DND-41 (cell line): ENCODE measurements at regions not wholly inside any gene's neighbourhood (a gene's known extent, or its start where the extent isn't known, plus 50 kb on each side); places are given as distances from the start of the nearest gene placed in this dataset.
A peak's percentile ranks its signal among the peaks of the same experiment; 100 is the strongest.

Experiments
- ATAC-seq: fragments of 200-7000 bp; cut with Tn5 transposase; 3 replicates; pipeline ENCODE4 v1.9.1; 2021; ENCODE audit warnings: low read depth; ENCODE audit not compliant: insufficient read depth
- DNase-seq: peaks from one replicate; pipeline ENCODE4 v3.0.0-alpha.2; 2020
- H2AFZ ChIP-seq: 2 replicates; pipeline ENCODE4 v1.6.0; 2012; ENCODE audit warnings: low read depth, low read length
- H3K27ac ChIP-seq: 2 replicates; pipeline ENCODE4 v1.5.1; 2012; ENCODE audit warnings: low read length, inconsistent platforms
- H3K27me3 ChIP-seq: fragments of 200-600 bp; sonication (generic); 2 replicates; pipeline ENCODE4 v1.6.0; 2012; ENCODE audit warnings: low read length, mild to moderate bottlenecking, inconsistent platforms; ENCODE audit not compliant: insufficient read depth, poor library complexity
- H3K36me3 ChIP-seq: 2 replicates; pipeline ENCODE4 v1.5.1; 2012; ENCODE audit warnings: low read length, inconsistent platforms; ENCODE audit not compliant: insufficient read depth
- H3K4me1 ChIP-seq: 2 replicates; pipeline ENCODE4 v1.5.1; 2012; ENCODE audit warnings: mild to moderate bottlenecking, low read length; ENCODE audit not compliant: insufficient read depth
- H3K4me2 ChIP-seq: 2 replicates; pipeline ENCODE4 v1.6.0; 2012; ENCODE audit warnings: mild to moderate bottlenecking, moderate library complexity, low read length, inconsistent platforms; ENCODE audit not compliant: insufficient read depth
- H3K4me3 ChIP-seq, 2 experiments: fragments of 200-600 bp in 1 of 2; shearing (Covaris generic) in 1 of 2; 2 replicates each; pipeline ENCODE4 v1.5.1; 2012 to 2016; ENCODE audit warnings: inconsistent platforms in 2 of 2, low read length in 2 of 2, mild to moderate bottlenecking in 2 of 2, low read depth in 1 of 2, moderate library complexity in 1 of 2
- H3K79me2 ChIP-seq: 2 replicates; pipeline ENCODE4 v1.6.0; 2012; ENCODE audit warnings: low read length, inconsistent platforms; ENCODE audit not compliant: insufficient read depth
- H3K9ac ChIP-seq: 2 replicates; pipeline ENCODE4 v1.6.0; 2012; ENCODE audit warnings: low read depth, mild to moderate bottlenecking, inconsistent platforms, low read length, moderate library complexity
- H3K9me3 ChIP-seq: 2 replicates; pipeline ENCODE4 v1.5.1; 2012; ENCODE audit warnings: low read length, moderate library complexity, mild to moderate bottlenecking, inconsistent platforms; ENCODE audit not compliant: insufficient read depth, severe bottlenecking
- H4K20me1 ChIP-seq: 2 replicates; pipeline ENCODE4 v1.6.0; 2012; ENCODE audit warnings: low read length; ENCODE audit not compliant: insufficient read depth
- CTCF ChIP-seq: IDR thresholded peaks from 2 replicates; pipeline ENCODE4 v1.5.1; 2012; ENCODE audit warnings: borderline replicate concordance, low read length, moderate library complexity, mild to moderate bottlenecking; ENCODE audit not compliant: poor library complexity, severe bottlenecking; ENCODE audit errors: extremely low read depth
- EZH2 ChIP-seq: IDR thresholded peaks from 3 replicates; pipeline ENCODE4 v1.6.1; 2012; ENCODE audit warnings: borderline replicate concordance, low read depth, mild to moderate bottlenecking, moderate library complexity, low read length, inconsistent platforms; ENCODE audit not compliant: severe bottlenecking

GRCh38 chr3:46129588-46130272 is 78.4 kb downstream of the CCR1 start:
- no peak for TF ChIP-seq CTCF
- TF ChIP-seq EZH2: no peak
- Histone ChIP-seq H3K79me2 (no peaks in the 10 kb centered on the region), H3K4me1 (peaks cover 30% of the 10 kb centered on the region), H3K9ac (no peak overlapping the region), H4K20me1 (no peaks in the 10 kb centered on the region), H2AFZ (no peak overlapping the region), H3K27ac (peak overlapping the region; percentile 16; the same call in 1 of the 2 replicates), H3K4me2 (no peak overlapping the region), H3K4me3 (no peak overlapping the region), H3K9me3 (no peaks in the 10 kb centered on the region), H3K27me3 (no peaks in the 10 kb centered on the region), H3K36me3 (no peaks in the 10 kb centered on the region)
- peak; percentile 97 for ATAC-seq
- peak; percentile 67 for DNase-seq

GRCh38 chr3:46127503-46127902 is 80.6 kb downstream of the CCR1 start:
- ATAC-seq: no peak

GRCh38 chr3:46124216-46125177 is 83.6 kb downstream of the CCR1 start:
- DNase-seq: no peak
- H3K4me3 ChIP-seq: no peak overlapping the region
- H3K79me2 ChIP-seq: no peaks in the 10 kb centered on the region
- no peak for TF ChIP-seq CTCF
- no peak for TF ChIP-seq EZH2
- no peak overlapping the region for H2AFZ ChIP-seq
- no peaks in the 10 kb centered on the region for H3K9me3 ChIP-seq
- H3K27ac ChIP-seq: no peak overlapping the region
- no peaks in the 10 kb centered on the region for H3K36me3 ChIP-seq
- H3K27me3 ChIP-seq: no peaks in the 10 kb centered on the region
- no peak overlapping the region for H3K4me2 ChIP-seq
- no peak overlapping the region for H3K9ac ChIP-seq
- peaks cover 21% of the 10 kb centered on the region for H3K4me1 ChIP-seq
- ATAC-seq: no peak
- no peaks in the 10 kb centered on the region for H4K20me1 ChIP-seq

More at GRCh38 chr3:46127503-46127902, 80.6 kb downstream of the CCR1 start:
- DNase-seq: no peak
- Histone ChIP-seq H2AFZ (no peak overlapping the region), H3K9me3 (no peaks in the 10 kb centered on the region), H3K79me2 (no peaks in the 10 kb centered on the region), H3K36me3 (no peaks in the 10 kb centered on the region), H4K20me1 (no peaks in the 10 kb centered on the region), H3K9ac (no peak overlapping the region), H3K4me2 (no peak overlapping the region), H3K27ac (no peak overlapping the region), H3K4me1 (peaks cover 36% of the 10 kb centered on the region), H3K27me3 (no peaks in the 10 kb centered on the region), H3K4me3 (no peak overlapping the region)
- TF ChIP-seq CTCF (no peak), EZH2 (no peak)
